Fibroblast of the aortic adventitia (primary cell): ENCODE measurements at regions not wholly inside any gene's neighbourhood (a gene's known extent, or its start where the extent isn't known, plus 50 kb on each side); places are given as distances from the start of the nearest gene placed in this dataset.
"Not testable (repeated sequence)": the region's sequence is repeated elsewhere in the genome, so short reads cannot be mapped to it uniquely, and the experiment has no call there.

Experiments
- DNase-seq: peaks from one replicate; pipeline ENCODE4 v3.0.0-alpha.2; 2010; ENCODE audit warnings: low read depth
- H3K4me3 ChIP-seq: 2 replicates; pipeline ENCODE4 v1.5.1; 2011; ENCODE audit warnings: low read depth, mild to moderate bottlenecking, control low read depth, low read length, moderate library complexity
- CTCF ChIP-seq: IDR thresholded peaks from 2 replicates; pipeline ENCODE4 v1.5.1; 2011; ENCODE audit warnings: mild to moderate bottlenecking, low read length, control low read depth, inconsistent platforms; ENCODE audit not compliant: insufficient read depth

GRCh38 chr10:21385996-21386585, 139.4 kb downstream of the SKIDA1 start:
- no peak for TF ChIP-seq CTCF
- H3K4me3 ChIP-seq = no peak overlapping the region
- DNase-seq = no peak

- H3K4me3 ChIP-seq = no peak overlapping the region
- TF ChIP-seq CTCF = no peak
- no peak for DNase-seq
Measured at GRCh38 chr10:21385536-21385935, 139.9 kb downstream of the SKIDA1 start.

GRCh38 chr10:21379143-21379542, 146.3 kb downstream of the SKIDA1 start:
- no peak overlapping the region for H3K4me3 ChIP-seq
- no peak for DNase-seq
- no peak for TF ChIP-seq CTCF

- not testable (repeated sequence) for H3K4me3 ChIP-seq, DNase-seq
Measured at GRCh38 chr10:21375274-21375673, 150.2 kb downstream of the SKIDA1 start.

GRCh38 chr10:21373881-21374280, 151.6 kb downstream of the SKIDA1 start:
- peak; percentile 29 for DNase-seq
- H3K4me3 ChIP-seq = not testable (repeated sequence)

- no peak for TF ChIP-seq CTCF
- H3K4me3 ChIP-seq = peak overlapping the region; percentile 41
- DNase-seq = peak; percentile 97
Measured at GRCh38 chr10:21372651-21373410, 152.7 kb downstream of the SKIDA1 start.

GRCh38 chr10:21369697-21370096, 155.8 kb downstream of the SKIDA1 start:
- H3K4me3 ChIP-seq = no peak overlapping the region
- DNase-seq = peak; percentile 54
- no peak for TF ChIP-seq CTCF
